ENCODE measurements at regions not wholly inside any gene's neighbourhood (a gene's known extent, or its start where the extent isn't known, plus 50 kb on each side); places are given as distances from the start of the nearest gene placed in this dataset.

- TF ChIP-seq, protein P1, sequence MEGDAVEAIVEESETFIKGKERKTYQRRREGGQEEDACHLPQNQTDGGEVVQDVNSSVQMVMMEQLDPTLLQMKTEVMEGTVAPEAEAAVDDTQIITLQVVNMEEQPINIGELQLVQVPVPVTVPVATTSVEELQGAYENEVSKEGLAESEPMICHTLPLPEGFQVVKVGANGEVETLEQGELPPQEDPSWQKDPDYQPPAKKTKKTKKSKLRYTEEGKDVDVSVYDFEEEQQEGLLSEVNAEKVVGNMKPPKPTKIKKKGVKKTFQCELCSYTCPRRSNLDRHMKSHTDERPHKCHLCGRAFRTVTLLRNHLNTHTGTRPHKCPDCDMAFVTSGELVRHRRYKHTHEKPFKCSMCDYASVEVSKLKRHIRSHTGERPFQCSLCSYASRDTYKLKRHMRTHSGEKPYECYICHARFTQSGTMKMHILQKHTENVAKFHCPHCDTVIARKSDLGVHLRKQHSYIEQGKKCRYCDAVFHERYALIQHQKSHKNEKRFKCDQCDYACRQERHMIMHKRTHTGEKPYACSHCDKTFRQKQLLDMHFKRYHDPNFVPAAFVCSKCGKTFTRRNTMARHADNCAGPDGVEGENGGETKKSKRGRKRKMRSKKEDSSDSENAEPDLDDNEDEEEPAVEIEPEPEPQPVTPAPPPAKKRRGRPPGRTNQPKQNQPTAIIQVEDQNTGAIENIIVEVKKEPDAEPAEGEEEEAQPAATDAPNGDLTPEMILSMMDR (IDR thresholded peaks at IDR 0.05) = no peak
- TF ChIP-seq POLR2A (IDR thresholded peaks at IDR 0.05) = no peak
These were observed 379.9 kb upstream of the DCN start for GRCh38 chr12:91562476-91562875.

All from heart left ventricle (tissue), 13 donors.